Heart left ventricle (tissue), 16 donors: ENCODE measurements at regions not wholly inside any gene's neighbourhood (a gene's known extent, or its start where the extent isn't known, plus 50 kb on each side); places are given as distances from the start of the nearest gene placed in this dataset.

ENCODE experiments used
- ATAC-seq, 4 donors: fragments of 200-7000 bp; cut with Tn5 transposase; one replicate each; pipeline ENCODE4 v1.9.1; 2020 to 2022; ENCODE audit warnings: moderate library complexity in 4 of 4, mild to moderate bottlenecking in 3 of 4, moderate number of reproducible peaks in 1 of 4
- DNase-seq, 5 donors: peaks; one replicate each; pipeline ENCODE4 v3.0.0-alpha.2; 2020
- H3K27ac ChIP-seq, 12 donors: fragments of 200-600 bp; sonication (generic) in 4 of 12; one replicate each; pipeline versions ENCODE4 v1.5.0 to v1.8.0; 2016 to 2022; ENCODE audit warnings: mild to moderate bottlenecking in 2 of 12
- H3K27me3 ChIP-seq, 9 donors: fragments of 200-600 bp; sonication (generic) in 2 of 9; one replicate each; pipeline versions ENCODE4 v1.5.1 to v1.8.0; 2016 to 2022; ENCODE audit warnings: mild to moderate bottlenecking in 3 of 9
- H3K36me3 ChIP-seq, 9 donors: fragments of 200-600 bp; sonication (generic) in 2 of 9; one replicate each; pipeline versions ENCODE4 v1.5.0 to v1.8.0; 2018 to 2022; ENCODE audit warnings: mild to moderate bottlenecking in 2 of 9
- H3K4me1 ChIP-seq, 12 donors: fragments of 200-600 bp; sonication (generic) in 4 of 12; one replicate each; pipeline versions ENCODE4 v1.5.0 to v1.8.0; 2016 to 2022; ENCODE audit warnings: mild to moderate bottlenecking in 3 of 12
- H3K4me3 ChIP-seq, 12 donors: fragments of 200-600 bp; sonication (generic) in 4 of 12; one replicate each; pipeline versions ENCODE4 v1.5.0 to v1.8.0; 2017 to 2022; ENCODE audit warnings: mild to moderate bottlenecking in 9 of 12, moderate library complexity in 4 of 12
- H3K9me3 ChIP-seq, 12 donors: fragments of 200-600 bp; sonication (generic) in 4 of 12; one replicate each; pipeline versions ENCODE4 v1.5.0 to v1.8.0; 2016 to 2022; ENCODE audit warnings: mild to moderate bottlenecking in 1 of 12
- POLR2A ChIP-seq, 2 donors: fragments of 450-650 bp; IDR thresholded peaks; one replicate each; pipeline ENCODE4 v1.6.1; 2017; ENCODE audit warnings: antibody characterized with exemption in 2 of 2, mild to moderate bottlenecking in 2 of 2, moderate library complexity in 2 of 2
- WGBS, 4 donors: extraction: QIAGEN DNeasy Blood & Tissue Kit in 2 of 4; methylation state at CpG; one replicate each; pipeline versions ENCODE4 v1.1.5 to v1.1.7; 2013 to 2018; 5-methylcytosine and 5-hydroxymethylcytosine counted together
- intact Hi-C, 10 donors: fragments of 100-400 bp; cut with DNase I; formaldehyde crosslinking; loops; one replicate each; pipeline versions ENCODE4 v1.11.1 to v1.14.2; 2022
- TF ChIP-seq, protein P1 (sequence below), 12 donors: fragments of 200-600 bp; sonication (generic) in 4 of 12; IDR thresholded peaks; one replicate each; pipeline versions ENCODE4 v1.5.0 to v1.8.0; 2018 to 2022; ENCODE audit warnings: antibody characterized with exemption in 12 of 12, mild to moderate bottlenecking in 5 of 12
- donor health status: ischemic (EF 13 %, LVEDD 7.1; RV severe dilation, severe dysfunction).
- donor health status: healthy with polysubstance abuse.
- donor health status: DM: no; HTN: yes; CAD: no.
- donor health status: DM: no; HTN: no; CAD: no.
- donor health status: ischemic (EF 25% LVEDD 6.9; RV normal size, moderate dysfunction).
- donor health status: ischemic (EF 25% LVEDD 5.7; RV mildly dilated, moderate dysfunction).
- donor health status: healthy.
- donor health status: DM: yes; HTN: yes; CAD: no.
- donor health status: ischemic (EF 35%, LVEDD 5.7; RV mildly dilated, moderate dysfunction).
- donor health status: nonischemic (EF 11% LVEDD 7.7; RV severe dilation, severe dysfunction).
- donor health status: DM: yes; HTN: yes; CAD: no.
- donor health status: PGD.
- donor health status: ischemic (EF 29% LVEDD 5.4; RV normal size, mild dysfunction).
- donor health status: nonischemic (EF 23%, LVEDD 6.1; RV moderate dilation, normal function).

DNA sequence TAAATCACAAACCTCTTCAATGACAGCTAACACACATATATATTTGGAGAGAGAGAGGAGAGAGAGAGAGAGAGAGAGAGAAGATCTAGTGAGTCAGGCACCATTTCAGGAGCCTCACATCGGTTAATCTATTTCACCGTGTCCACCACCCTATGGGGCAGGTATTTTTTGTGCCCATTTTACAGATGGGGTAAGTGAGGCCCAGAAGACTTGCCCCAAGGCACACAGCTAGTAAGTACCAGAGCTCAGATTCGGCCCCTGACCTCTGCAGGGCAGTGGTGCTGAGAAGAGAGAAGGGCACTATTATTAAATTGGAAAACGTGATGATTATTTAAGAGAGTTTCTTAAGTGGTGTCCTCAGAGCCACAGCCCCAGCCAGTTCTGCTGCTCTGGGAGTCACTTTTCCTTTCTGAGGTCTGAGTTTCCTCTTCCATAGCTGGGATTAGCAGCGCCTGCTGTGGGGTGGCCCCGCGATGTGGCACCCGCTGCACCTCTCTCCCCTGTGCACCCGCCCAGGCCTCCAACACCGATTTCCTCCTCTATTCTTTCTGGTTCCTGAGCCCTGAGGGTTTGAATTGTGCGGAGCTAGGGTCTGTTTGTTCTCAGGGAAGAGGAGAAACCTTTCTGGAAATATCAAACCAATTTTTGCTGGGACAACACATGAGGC is 303.9 kb downstream of the IRF8 start:
- Histone ChIP-seq H3K4me1 (no peaks in the 10 kb centered on the region), H3K27ac (peak overlapping the region in 1 of 12 donors; percentile 89), H3K9me3 (no peaks in the 10 kb centered on the region), H3K4me3 (no peak overlapping the region), H3K36me3 (no peaks in the 10 kb centered on the region), H3K27me3 (peaks cover 0 to 50% (median 18%) of the 10 kb centered on the region in 9 donors)
- DNase-seq (no peak), ATAC-seq (no peak)
- TF ChIP-seq, protein P1, sequence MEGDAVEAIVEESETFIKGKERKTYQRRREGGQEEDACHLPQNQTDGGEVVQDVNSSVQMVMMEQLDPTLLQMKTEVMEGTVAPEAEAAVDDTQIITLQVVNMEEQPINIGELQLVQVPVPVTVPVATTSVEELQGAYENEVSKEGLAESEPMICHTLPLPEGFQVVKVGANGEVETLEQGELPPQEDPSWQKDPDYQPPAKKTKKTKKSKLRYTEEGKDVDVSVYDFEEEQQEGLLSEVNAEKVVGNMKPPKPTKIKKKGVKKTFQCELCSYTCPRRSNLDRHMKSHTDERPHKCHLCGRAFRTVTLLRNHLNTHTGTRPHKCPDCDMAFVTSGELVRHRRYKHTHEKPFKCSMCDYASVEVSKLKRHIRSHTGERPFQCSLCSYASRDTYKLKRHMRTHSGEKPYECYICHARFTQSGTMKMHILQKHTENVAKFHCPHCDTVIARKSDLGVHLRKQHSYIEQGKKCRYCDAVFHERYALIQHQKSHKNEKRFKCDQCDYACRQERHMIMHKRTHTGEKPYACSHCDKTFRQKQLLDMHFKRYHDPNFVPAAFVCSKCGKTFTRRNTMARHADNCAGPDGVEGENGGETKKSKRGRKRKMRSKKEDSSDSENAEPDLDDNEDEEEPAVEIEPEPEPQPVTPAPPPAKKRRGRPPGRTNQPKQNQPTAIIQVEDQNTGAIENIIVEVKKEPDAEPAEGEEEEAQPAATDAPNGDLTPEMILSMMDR (IDR thresholded peaks at IDR 0.05) = no peak
- TF ChIP-seq POLR2A (IDR thresholded peaks at IDR 0.05) = no peak
- intact Hi-C loops = no loop called here
- 81 to 92% (median 86%) methylated on average over 11 of the region's 11 CpGs for WGBS, 4 donors

DNA sequence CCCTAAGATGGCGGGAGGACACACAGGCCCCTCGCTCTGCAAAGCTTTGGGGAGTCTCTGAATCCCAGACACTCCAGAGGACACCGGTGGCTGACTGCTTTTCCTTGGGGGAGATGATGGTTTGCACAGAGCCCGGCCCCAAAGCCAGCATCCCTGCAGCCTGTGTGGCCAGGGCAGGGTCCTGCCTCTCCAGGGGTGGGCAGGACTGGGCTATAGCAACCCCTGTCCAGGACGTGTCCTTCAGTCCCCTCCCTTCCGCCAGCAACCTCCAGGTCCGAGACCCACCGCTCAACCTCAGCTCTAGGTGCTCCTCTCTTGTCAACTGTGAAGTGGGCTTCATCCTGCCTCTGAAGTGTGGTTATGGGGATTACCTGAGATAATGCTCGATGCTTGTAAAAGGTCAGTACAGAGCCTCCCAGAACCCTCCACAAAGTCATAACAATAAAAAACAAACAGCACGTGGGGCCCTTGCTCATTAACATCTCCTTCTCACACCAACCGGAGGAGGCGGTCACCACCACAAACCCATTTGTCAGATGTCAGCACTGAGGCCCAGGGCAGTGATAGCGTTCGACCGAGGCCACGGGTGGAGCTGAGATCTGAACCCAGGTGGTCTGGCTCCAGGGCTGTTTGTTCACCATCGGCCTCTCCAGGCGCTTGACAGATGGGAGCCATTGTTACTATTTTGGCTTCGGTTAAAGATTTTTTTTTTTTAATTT is 304.8 kb downstream of the IRF8 start:
- Histone ChIP-seq H3K27me3 (peaks cover 0 to 42% (median 11%) of the 10 kb centered on the region in 9 donors), H3K9me3 (no peaks in the 10 kb centered on the region), H3K4me3 (no peak overlapping the region), H3K36me3 (no peaks in the 10 kb centered on the region), H3K27ac (no peak overlapping the region), H3K4me1 (no peaks in the 10 kb centered on the region)
- TF ChIP-seq, protein P1 (IDR thresholded peaks at IDR 0.05) = no peak
- no peak for TF ChIP-seq POLR2A (IDR thresholded peaks at IDR 0.05)
- no peak for ATAC-seq
- WGBS, 4 donors = 84 to 88% (median 87%) methylated on average over 16 to 19 of the region's 19 CpGs
- intact Hi-C loops = no loop called here
- DNase-seq = no peak

DNA sequence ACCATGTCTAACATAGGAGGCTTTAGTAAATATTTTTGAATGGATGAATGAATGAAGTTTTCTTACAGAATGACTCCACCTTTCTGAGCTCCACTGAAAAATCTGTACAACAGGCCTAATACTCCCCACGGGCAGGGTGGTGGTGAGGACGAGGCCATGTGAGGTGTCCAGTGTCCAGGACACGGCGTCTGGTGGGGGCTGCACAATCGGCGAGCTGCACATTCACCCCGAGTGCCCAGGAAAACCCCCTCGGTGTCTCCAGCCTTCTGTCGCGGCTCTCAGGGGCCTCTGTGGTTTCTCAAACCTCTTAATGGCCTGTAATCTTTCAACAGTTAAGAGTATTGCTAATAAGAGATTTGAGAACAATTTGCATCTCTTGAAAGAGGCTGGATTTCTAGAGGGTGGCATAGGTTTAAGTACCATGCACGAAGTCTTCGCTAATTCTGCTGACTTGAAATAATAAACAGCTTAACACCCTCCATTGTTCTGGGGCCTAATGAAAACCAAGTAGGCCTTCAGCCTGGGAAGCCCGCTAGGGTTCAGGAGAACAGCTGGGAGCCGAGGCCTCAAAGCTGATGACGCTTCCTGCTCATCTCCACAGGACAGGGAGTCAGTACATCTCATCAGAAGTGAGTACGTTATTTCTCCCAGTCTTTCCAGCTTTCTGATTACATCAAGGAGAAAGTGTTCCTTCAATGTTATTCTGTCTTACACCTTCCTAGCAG is 304.6 kb upstream of the FOXF1 start:
- no peak overlapping the region for H3K27ac ChIP-seq
- ATAC-seq = no peak
- WGBS, 4 donors = 79 to 85% (median 81%) methylated on average over 9 to 16 of the region's 16 CpGs
- no peaks in the 10 kb centered on the region for H3K36me3 ChIP-seq
- no peaks in the 10 kb centered on the region for H3K4me1 ChIP-seq
- H3K27me3 ChIP-seq = peaks cover 0 to 22% (median 2%) of the 10 kb centered on the region in 9 donors
- H3K4me3 ChIP-seq = no peak overlapping the region
- no peaks in the 10 kb centered on the region for H3K9me3 ChIP-seq
- intact Hi-C loops = no loop called here
- DNase-seq = no peak
- TF ChIP-seq POLR2A (IDR thresholded peaks at IDR 0.05) = no peak
- TF ChIP-seq, protein P1 (IDR thresholded peaks at IDR 0.05) = no peak

DNA sequence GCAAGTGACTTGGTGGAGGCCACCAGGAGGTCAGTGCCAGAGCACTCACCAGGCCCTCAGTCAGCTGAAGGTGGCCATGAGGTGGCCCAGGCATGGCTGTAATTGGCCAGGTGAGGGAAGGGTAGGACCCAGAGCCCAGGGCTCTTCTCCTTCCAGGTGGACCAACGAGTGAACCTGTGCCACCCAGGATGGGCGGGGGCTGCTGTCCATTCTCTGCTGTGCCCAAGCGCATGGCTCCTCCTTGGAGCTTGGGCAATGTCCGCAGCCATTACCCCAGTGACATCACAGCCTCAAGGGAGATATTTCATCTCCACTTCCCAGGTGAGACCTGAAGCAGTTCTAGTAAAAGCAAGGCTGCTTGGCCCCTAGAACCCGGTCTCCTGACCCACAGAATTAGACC is 303.0 kb upstream of the FOXF1 start:
- Histone ChIP-seq H3K36me3 (no peaks in the 10 kb centered on the region), H3K4me3 (no peak overlapping the region), H3K27ac (no peak overlapping the region), H3K9me3 (peaks cover 0 to 4% (median 0%) of the 10 kb centered on the region in 12 donors), H3K4me1 (no peaks in the 10 kb centered on the region), H3K27me3 (peaks cover 0 to 7% (median 0%) of the 10 kb centered on the region in 9 donors)
- WGBS, 4 donors = 80 to 90% (median 86%) methylated on average over 5 of the region's 5 CpGs
- intact Hi-C loops = no loop called here
- TF ChIP-seq, protein P1 (IDR thresholded peaks at IDR 0.05) = no peak
- no peak for TF ChIP-seq POLR2A (IDR thresholded peaks at IDR 0.05)
- no peak for DNase-seq
- no peak for ATAC-seq
